ENCODE measurements at regions not wholly inside any gene's neighbourhood (a gene's known extent, or its start where the extent isn't known, plus 50 kb on each side); places are given as distances from the start of the nearest gene placed in this dataset. TPM values are rescaled to one million over a fixed set of nuclear protein-coding genes. Genes with fewer than 3 reads are reported as not detected.

GRCh38 chr2:157928372-157928771 is 52.2 kb upstream of the ACVR1 start:
- no peaks in the 10 kb centered on the region for H3K36me3 ChIP-seq
- no peaks in the 10 kb centered on the region for H3K27me3 ChIP-seq
- no peak overlapping the region for H3K27ac ChIP-seq
- no peak for DNase-seq
- TF ChIP-seq, protein P1, sequence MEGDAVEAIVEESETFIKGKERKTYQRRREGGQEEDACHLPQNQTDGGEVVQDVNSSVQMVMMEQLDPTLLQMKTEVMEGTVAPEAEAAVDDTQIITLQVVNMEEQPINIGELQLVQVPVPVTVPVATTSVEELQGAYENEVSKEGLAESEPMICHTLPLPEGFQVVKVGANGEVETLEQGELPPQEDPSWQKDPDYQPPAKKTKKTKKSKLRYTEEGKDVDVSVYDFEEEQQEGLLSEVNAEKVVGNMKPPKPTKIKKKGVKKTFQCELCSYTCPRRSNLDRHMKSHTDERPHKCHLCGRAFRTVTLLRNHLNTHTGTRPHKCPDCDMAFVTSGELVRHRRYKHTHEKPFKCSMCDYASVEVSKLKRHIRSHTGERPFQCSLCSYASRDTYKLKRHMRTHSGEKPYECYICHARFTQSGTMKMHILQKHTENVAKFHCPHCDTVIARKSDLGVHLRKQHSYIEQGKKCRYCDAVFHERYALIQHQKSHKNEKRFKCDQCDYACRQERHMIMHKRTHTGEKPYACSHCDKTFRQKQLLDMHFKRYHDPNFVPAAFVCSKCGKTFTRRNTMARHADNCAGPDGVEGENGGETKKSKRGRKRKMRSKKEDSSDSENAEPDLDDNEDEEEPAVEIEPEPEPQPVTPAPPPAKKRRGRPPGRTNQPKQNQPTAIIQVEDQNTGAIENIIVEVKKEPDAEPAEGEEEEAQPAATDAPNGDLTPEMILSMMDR (IDR thresholded peaks at IDR 0.05), result no peak
- TF ChIP-seq POLR2A (IDR thresholded peaks at IDR 0.05) (no peak), EP300 (IDR thresholded peaks at IDR 0.05) (no peak)
- H3K4me3 ChIP-seq, result no peak overlapping the region
- intact Hi-C loops (cut with DNase I), result no loop called here
- no peaks in the 10 kb centered on the region for H3K9me3 ChIP-seq
- no peaks in the 10 kb centered on the region for H3K4me1 ChIP-seq (ENCODE audit: insufficient read depth)

- TF ChIP-seq, protein P1 (IDR thresholded peaks at IDR 0.05), result no peak
- TF ChIP-seq POLR2A (IDR thresholded peaks at IDR 0.05), result no peak
- no peak for TF ChIP-seq EP300 (IDR thresholded peaks at IDR 0.05)
- Histone ChIP-seq H3K27me3 (no peaks in the 10 kb centered on the region), H3K4me1 (ENCODE audit: insufficient read depth) (no peaks in the 10 kb centered on the region), H3K4me3 (no peak overlapping the region), H3K36me3 (no peaks in the 10 kb centered on the region), H3K9me3 (no peaks in the 10 kb centered on the region), H3K27ac (no peak overlapping the region)
- no peak for DNase-seq
- intact Hi-C loops (cut with DNase I), result no loop called here
- WGBS, 3 donors, result 96 to 98% (median 97%) methylated on average over 2 of the region's 2 CpGs
Measured at GRCh38 chr2:157927155-157927554, 51.0 kb upstream of the ACVR1 start.

Small RNA genes lying in the stretch of these regions (small RNA-seq; reads per million reads assigned to genes)
- gene RNU6-932P, result not detected
